Keratinocyte (primary cell): ENCODE measurements at regions not wholly inside any gene's neighbourhood (a gene's known extent, or its start where the extent isn't known, plus 50 kb on each side); places are given as distances from the start of the nearest gene placed in this dataset.

ENCODE experiments used
- DNase-seq: peaks from one replicate; pipeline ENCODE4 v3.0.0-alpha.2; 2011; ENCODE audit warnings: low read depth, missing footprints, low spot score
- FAIRE-seq: peaks from 2 replicates; lab custom pipeline; 2011; peaks lifted over from hg19 to GRCh38; lab: Jason Lieb, UNC
- H2AFZ ChIP-seq: 2 replicates; pipeline ENCODE4 v1.6.0; 2012; ENCODE audit warnings: low read length, control low read depth, inconsistent platforms; ENCODE audit not compliant: control insufficient read depth
- H3K27ac ChIP-seq: 2 replicates; pipeline ENCODE4 v1.5.1; 2011; ENCODE audit warnings: low read length; ENCODE audit not compliant: control insufficient read depth, insufficient read depth
- H3K27me3 ChIP-seq: 3 replicates; pipeline ENCODE4 v1.6.0; 2011; ENCODE audit warnings: low read length; ENCODE audit not compliant: control insufficient read depth, insufficient read depth; ENCODE audit errors: extremely low read depth
- H3K36me3 ChIP-seq, 2 experiments: 2 replicates in 1 of 2; 3 replicates in 1 of 2; pipeline ENCODE4 v1.5.1; 2011; ENCODE audit warnings: low read length in 2 of 2, mild to moderate bottlenecking in 1 of 2; ENCODE audit not compliant: control insufficient read depth in 2 of 2, insufficient read depth in 2 of 2; ENCODE audit errors: extremely low read depth in 1 of 2
- H3K4me1 ChIP-seq: 3 replicates; pipeline ENCODE4 v1.5.1; 2011; ENCODE audit warnings: low read length; ENCODE audit not compliant: control insufficient read depth, insufficient read depth; ENCODE audit errors: extremely low read depth
- H3K4me2 ChIP-seq: 3 replicates; pipeline ENCODE4 v1.6.0; 2011; ENCODE audit warnings: low read depth, low read length; ENCODE audit not compliant: control insufficient read depth, insufficient read depth; ENCODE audit errors: extremely low read depth
- H3K4me3 ChIP-seq, 3 experiments: fragments of 200-600 bp in 1 of 3; sonication (generic) in 1 of 3; 2 replicates in 2 of 3; 3 replicates in 1 of 3; pipeline ENCODE4 v1.5.1; 2011 to 2016; ENCODE audit warnings: low read length in 3 of 3, mild to moderate bottlenecking in 3 of 3, control low read depth in 2 of 3, inconsistent platforms in 1 of 3, low read depth in 1 of 3, mixed read lengths in 1 of 3, mixed run types in 1 of 3, moderate library complexity in 1 of 3; ENCODE audit not compliant: control insufficient read depth in 2 of 3, insufficient read depth in 2 of 3; ENCODE audit errors: extremely low read depth in 1 of 3
- H3K79me2 ChIP-seq: 2 replicates; pipeline ENCODE4 v1.6.0; 2012; ENCODE audit warnings: low read length; ENCODE audit not compliant: control insufficient read depth, insufficient read depth
- H3K9ac ChIP-seq: 3 replicates; pipeline ENCODE4 v1.6.0; 2011; ENCODE audit warnings: low read length; ENCODE audit not compliant: control insufficient read depth, insufficient read depth; ENCODE audit errors: extremely low read depth
- H3K9me1 ChIP-seq: 3 replicates; pipeline ENCODE4 v1.6.0; 2011; ENCODE audit warnings: low read length; ENCODE audit not compliant: control insufficient read depth, insufficient read depth; ENCODE audit errors: extremely low read depth
- H3K9me3 ChIP-seq: 2 replicates; pipeline ENCODE4 v1.5.1; 2012; ENCODE audit warnings: low read depth, low read length; ENCODE audit not compliant: control insufficient read depth
- H4K20me1 ChIP-seq: 3 replicates; pipeline ENCODE4 v1.6.0; 2011; ENCODE audit warnings: low read length; ENCODE audit not compliant: control insufficient read depth, insufficient read depth; ENCODE audit errors: extremely low read depth
- EZH2 ChIP-seq: IDR thresholded peaks from one replicate; pipeline ENCODE4 v1.6.1; 2012; ENCODE audit warnings: inconsistent platforms, mild to moderate bottlenecking, low read length, moderate library complexity
- dilution Hi-C: fragments of 300-500 bp; cut with MboI; formaldehyde crosslinking; loops from one replicate; pipeline ENCODE4 v1.7.0; 2020; ENCODE audit warnings: low sequenced_read_pairs; ENCODE audit not compliant: extremely low pct_ligation_motif_present
- TF ChIP-seq, protein P1 (sequence below), 3 experiments: IDR thresholded peaks in 1 of 3; conservative IDR thresholded peaks in 1 of 3; optimal IDR thresholded peaks in 1 of 3; 2 replicates in 2 of 3; 3 replicates in 1 of 3; pipeline versions ENCODE3 to v1.5.1; 2011; ENCODE audit warnings: low read length in 3 of 3, mild to moderate bottlenecking in 3 of 3, moderate library complexity in 2 of 3, control low read depth in 1 of 3, inconsistent platforms in 1 of 3; ENCODE audit not compliant: insufficient read depth in 2 of 3; ENCODE audit errors: extremely low read depth in 1 of 3

DNA sequence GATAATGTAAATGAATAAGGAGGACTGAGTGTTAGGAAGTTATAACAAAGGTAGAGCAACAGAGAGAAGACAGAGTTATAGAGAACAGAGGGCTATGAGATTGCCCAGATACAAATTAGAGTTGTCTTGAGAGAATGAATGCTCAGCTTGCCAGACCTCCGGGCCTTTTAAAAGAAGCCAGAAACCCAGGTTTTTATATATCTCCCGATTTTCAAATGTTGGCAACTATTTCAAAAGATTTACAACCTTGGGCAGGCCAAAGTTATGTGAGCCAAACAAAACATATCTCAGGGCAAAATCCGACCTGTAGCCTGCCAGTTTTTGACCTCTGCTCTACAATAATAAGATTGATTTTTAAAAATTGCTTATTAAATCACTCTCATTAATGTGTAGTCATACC, 573.1 kb upstream of the SLC10A2 start:
- no peaks in the 10 kb centered on the region for H3K9me3 ChIP-seq
- H3K36me3 ChIP-seq: no peaks in the 10 kb centered on the region
- no peak for DNase-seq
- no peak for FAIRE-seq
- H3K27me3 ChIP-seq: no peaks in the 10 kb centered on the region
- H3K9me1 ChIP-seq: no peaks in the 10 kb centered on the region
- H3K4me3 ChIP-seq: no peak overlapping the region
- H3K27ac ChIP-seq: no peak overlapping the region
- TF ChIP-seq EZH2: no peak
- TF ChIP-seq, protein P1, sequence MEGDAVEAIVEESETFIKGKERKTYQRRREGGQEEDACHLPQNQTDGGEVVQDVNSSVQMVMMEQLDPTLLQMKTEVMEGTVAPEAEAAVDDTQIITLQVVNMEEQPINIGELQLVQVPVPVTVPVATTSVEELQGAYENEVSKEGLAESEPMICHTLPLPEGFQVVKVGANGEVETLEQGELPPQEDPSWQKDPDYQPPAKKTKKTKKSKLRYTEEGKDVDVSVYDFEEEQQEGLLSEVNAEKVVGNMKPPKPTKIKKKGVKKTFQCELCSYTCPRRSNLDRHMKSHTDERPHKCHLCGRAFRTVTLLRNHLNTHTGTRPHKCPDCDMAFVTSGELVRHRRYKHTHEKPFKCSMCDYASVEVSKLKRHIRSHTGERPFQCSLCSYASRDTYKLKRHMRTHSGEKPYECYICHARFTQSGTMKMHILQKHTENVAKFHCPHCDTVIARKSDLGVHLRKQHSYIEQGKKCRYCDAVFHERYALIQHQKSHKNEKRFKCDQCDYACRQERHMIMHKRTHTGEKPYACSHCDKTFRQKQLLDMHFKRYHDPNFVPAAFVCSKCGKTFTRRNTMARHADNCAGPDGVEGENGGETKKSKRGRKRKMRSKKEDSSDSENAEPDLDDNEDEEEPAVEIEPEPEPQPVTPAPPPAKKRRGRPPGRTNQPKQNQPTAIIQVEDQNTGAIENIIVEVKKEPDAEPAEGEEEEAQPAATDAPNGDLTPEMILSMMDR (optimal IDR thresholded peaks at IDR 0.05 in 1 of 3, IDR thresholded peaks at IDR 0.05 in 1 of 3, conservative IDR thresholded peaks at IDR 0.05 in 1 of 3; ENCODE audit: extremely low read depth in 1 of 3, insufficient read depth in 2 of 3, low read length in 3 of 3): no peak
- H2AFZ ChIP-seq: no peak overlapping the region
- no peaks in the 10 kb centered on the region for H3K79me2 ChIP-seq
- dilution Hi-C loops: no loop called here
- H4K20me1 ChIP-seq: no peaks in the 10 kb centered on the region
- H3K4me1 ChIP-seq: no peaks in the 10 kb centered on the region
- no peak overlapping the region for H3K9ac ChIP-seq
- no peak overlapping the region for H3K4me2 ChIP-seq

DNA sequence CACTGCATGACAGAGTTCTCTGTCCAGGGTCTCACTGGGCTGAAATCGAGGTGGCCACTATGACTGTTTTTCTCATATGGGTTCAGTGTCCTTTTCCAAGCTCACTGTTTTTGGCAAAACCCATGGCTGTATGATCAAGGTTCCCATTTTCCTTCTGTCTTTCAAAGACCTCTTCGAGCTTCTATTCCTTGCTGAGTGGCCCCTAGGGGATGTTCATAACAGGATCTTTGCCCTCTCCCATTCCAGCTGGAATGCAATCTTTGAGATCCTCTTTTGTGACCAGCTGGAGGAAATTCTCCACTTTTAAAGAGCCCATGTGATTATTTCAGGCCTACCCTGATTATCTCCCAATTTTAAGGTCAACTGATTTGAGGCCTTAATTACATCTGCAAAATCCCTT, 572.5 kb upstream of the SLC10A2 start:
- H3K4me1 ChIP-seq: no peaks in the 10 kb centered on the region
- H3K27ac ChIP-seq: no peak overlapping the region
- no peaks in the 10 kb centered on the region for H3K9me1 ChIP-seq
- no peak overlapping the region for H3K4me3 ChIP-seq
- H3K27me3 ChIP-seq: no peaks in the 10 kb centered on the region
- no peak overlapping the region for H3K4me2 ChIP-seq
- H4K20me1 ChIP-seq: no peaks in the 10 kb centered on the region
- dilution Hi-C loops: no loop called here
- H3K79me2 ChIP-seq: no peaks in the 10 kb centered on the region
- no peaks in the 10 kb centered on the region for H3K36me3 ChIP-seq
- DNase-seq (no peak), FAIRE-seq (no peak)
- H2AFZ ChIP-seq: no peak overlapping the region
- no peak for TF ChIP-seq EZH2
- TF ChIP-seq, protein P1 (optimal IDR thresholded peaks at IDR 0.05 in 1 of 3, IDR thresholded peaks at IDR 0.05 in 1 of 3, conservative IDR thresholded peaks at IDR 0.05 in 1 of 3; ENCODE audit: extremely low read depth in 1 of 3, insufficient read depth in 2 of 3, low read length in 3 of 3): no peak
- no peak overlapping the region for H3K9ac ChIP-seq
- H3K9me3 ChIP-seq: no peaks in the 10 kb centered on the region
